WTC11 (cell line): ENCODE measurements at regions not wholly inside any gene's neighbourhood (a gene's known extent, or its start where the extent isn't known, plus 50 kb on each side); places are given as distances from the start of the nearest gene placed in this dataset.

ENCODE experiments used
- CTCF ChIP-seq: fragments of 200-600 bp; IDR thresholded peaks from 2 replicates; pipeline ENCODE4 v1.8.0; 2022; ENCODE audit warnings: antibody characterized with exemption
- ETV6 ChIP-seq: sonication (generic); formaldehyde crosslinking; IDR thresholded peaks from 2 replicates; pipeline ENCODE4 v1.8.1; 2022; ENCODE audit warnings: mild to moderate bottlenecking, missing genetic modification reagents
- NR1H2 ChIP-seq: sonication (generic); formaldehyde crosslinking; IDR thresholded peaks from 2 replicates; pipeline ENCODE4 v1.9.0; 2021; ENCODE audit warnings: mild to moderate bottlenecking, moderate library complexity, missing genetic modification reagents
- SP1 ChIP-seq: sonication (generic); formaldehyde crosslinking; conservative IDR thresholded peaks from 2 replicates; pipeline ENCODE4 v1.8.1; 2022; ENCODE audit warnings: missing genetic modification reagents
- ZNF263 ChIP-seq: sonication (generic); formaldehyde crosslinking; IDR thresholded peaks from 2 replicates; pipeline ENCODE4 v1.8.1; 2022; ENCODE audit warnings: low read depth, mild to moderate bottlenecking, moderate library complexity, missing genetic modification reagents

GRCh38 chr7:41837916-41838315, 135.0 kb upstream of the INHBA start:
- no peak for TF ChIP-seq ETV6
- no peak for TF ChIP-seq CTCF
- no peak for TF ChIP-seq SP1 (CRISPR knock-in tag)
- no peak for TF ChIP-seq NR1H2 (CRISPR knock-in tag)
- TF ChIP-seq ZNF263 (CRISPR knock-in tag): no peak
